H1 (cell line): ENCODE measurements at regions not wholly inside any gene's neighbourhood (a gene's known extent, or its start where the extent isn't known, plus 50 kb on each side); places are given as distances from the start of the nearest gene placed in this dataset.

Experiments used
- CTCF ChIA-PET: fragments of 300-600 bp; sonication (Branson Sonifier 250); formaldehyde crosslinking; loops from one replicate; lab custom pipeline; 2021; ENCODE audit not compliant: partially characterized antibody; lab: Charles Lee
- POLR2A ChIA-PET: fragments of 300-600 bp; sonication (Branson Sonifier 250); formaldehyde crosslinking; loops from one replicate; lab custom pipeline; 2021; ENCODE audit warnings: inconsistent platforms; ENCODE audit not compliant: partially characterized antibody; lab: Charles Lee
- DNase-seq, 2 experiments: peaks; one replicate each; pipeline versions ENCODE4 v3.0.0 to v3.0.0-alpha.2; 2010 to 2022; ENCODE audit warnings: low spot score in 2 of 2, low read depth in 1 of 2, mixed read lengths in 1 of 2
- FAIRE-seq: peaks from 2 replicates; lab custom pipeline; 2011; peaks lifted over from hg19 to GRCh38; lab: Jason Lieb, UNC
- H2AFZ ChIP-seq: 2 replicates; pipeline ENCODE4 v1.8.1; 2012; ENCODE audit warnings: low read length, inconsistent platforms
- H2AK5ac ChIP-seq: 2 replicates; pipeline ENCODE4 v1.6.1; 2013; ENCODE audit warnings: low read depth, low read length
- H2BK120ac ChIP-seq: replicated peaks from 2 replicates; pipeline ENCODE3; 2013; ENCODE audit warnings: low read depth, low read length, inconsistent platforms
- H2BK12ac ChIP-seq: 2 replicates; pipeline ENCODE4 v1.6.1; 2013; ENCODE audit warnings: low read depth, low read length
- H2BK15ac ChIP-seq: 2 replicates; pipeline ENCODE4 v1.6.1; 2013; ENCODE audit warnings: low read length
- H2BK20ac ChIP-seq: 2 replicates; pipeline ENCODE4 v1.6.1; 2013; ENCODE audit warnings: low read length
- H2BK5ac ChIP-seq: 2 replicates; pipeline ENCODE4 v1.6.1; 2013; ENCODE audit warnings: low read depth, low read length
- H3K14ac ChIP-seq: 2 replicates; pipeline ENCODE4 v1.6.1; 2013; ENCODE audit warnings: inconsistent platforms; ENCODE audit not compliant: insufficient read length
- H3K18ac ChIP-seq: 2 replicates; pipeline ENCODE4 v1.6.1; 2013; ENCODE audit warnings: low read length; ENCODE audit errors: extremely low read depth
- H3K23ac ChIP-seq: 2 replicates; pipeline ENCODE4 v1.6.1; 2013; ENCODE audit warnings: inconsistent platforms; ENCODE audit not compliant: insufficient read length
- H3K23me2 ChIP-seq: 2 replicates; pipeline ENCODE4 v1.6.1; 2013; ENCODE audit warnings: low read depth, low read length
- H3K27ac ChIP-seq: 2 replicates; pipeline ENCODE4 v1.6.1; 2011; ENCODE audit warnings: low read depth, low read length, inconsistent platforms
- H3K27me3 ChIP-seq, 4 experiments: replicated peaks in 1 of 4; 1 replicate in 1 of 4; 2 replicates in 3 of 4; pipeline versions ENCODE4 v1.6.1 to v1.8.1; 2011 to 2013; ENCODE audit warnings: low read length in 3 of 4, mild to moderate bottlenecking in 3 of 4, inconsistent platforms in 2 of 4, mixed read lengths in 2 of 4, moderate library complexity in 1 of 4; ENCODE audit not compliant: control insufficient read depth in 3 of 4, insufficient read depth in 3 of 4; ENCODE audit errors: extremely low read depth in 1 of 4
- H3K36me3 ChIP-seq, 4 experiments: 2 replicates each; pipeline versions ENCODE4 v1.6.1 to v1.8.1; 2011 to 2013; ENCODE audit warnings: mild to moderate bottlenecking in 4 of 4, low read length in 3 of 4, moderate library complexity in 2 of 4, control low read depth in 1 of 4, inconsistent platforms in 1 of 4; ENCODE audit not compliant: insufficient read depth in 4 of 4, control insufficient read depth in 2 of 4
- H3K4ac ChIP-seq: replicated peaks from 2 replicates; pipeline ENCODE3; 2013; ENCODE audit warnings: low read length, low read depth, mixed read lengths, inconsistent platforms; ENCODE audit not compliant: insufficient read length
- H3K4me1 ChIP-seq, 4 experiments: replicated peaks in 1 of 4; 1 replicate in 1 of 4; 2 replicates in 3 of 4; pipeline versions ENCODE4 v1.6.1 to v1.8.1; 2011 to 2013; ENCODE audit warnings: low read length in 3 of 4, inconsistent platforms in 2 of 4, mixed read lengths in 1 of 4; ENCODE audit not compliant: insufficient read depth in 4 of 4, control insufficient read depth in 3 of 4
- H3K4me2 ChIP-seq, 2 experiments: 2 replicates each; pipeline versions ENCODE4 v1.6.1 to v1.8.1; 2011 to 2013; ENCODE audit warnings: low read depth in 2 of 2, low read length in 2 of 2, control low read depth in 1 of 2, inconsistent platforms in 1 of 2, mild to moderate bottlenecking in 1 of 2; ENCODE audit not compliant: insufficient read depth in 1 of 2
- H3K4me3 ChIP-seq, 4 experiments: fragments of 200-600, 300-600 bp in 1 of 4; sonication (generic), shearing (Covaris generic), sonication (Bioruptor Twin) in 1 of 4; 2 replicates each; pipeline versions ENCODE4 v1.5.1 to v1.8.1; 2011 to 2016; ENCODE audit warnings: low read length in 4 of 4, low read depth in 3 of 4, control low read depth in 2 of 4, inconsistent platforms in 2 of 4, mild to moderate bottlenecking in 2 of 4, mixed read lengths in 1 of 4, moderate library complexity in 1 of 4; ENCODE audit not compliant: insufficient read depth in 2 of 4; ENCODE audit errors: extremely low read depth in 1 of 4
- H3K56ac ChIP-seq: replicated peaks from 2 replicates; pipeline ENCODE3; 2013; ENCODE audit warnings: low read depth, mild to moderate bottlenecking, mixed read lengths, low read length, inconsistent platforms; ENCODE audit not compliant: insufficient read length
- H3K79me1 ChIP-seq: 2 replicates; pipeline ENCODE4 v1.6.1; 2013; ENCODE audit warnings: low read depth, low read length, control low read depth
- H3K79me2 ChIP-seq, 2 experiments: 2 replicates each; pipeline versions ENCODE4 v1.6.1 to v1.8.1; 2012 to 2013; ENCODE audit warnings: low read length in 2 of 2, mild to moderate bottlenecking in 2 of 2, inconsistent platforms in 1 of 2; ENCODE audit not compliant: insufficient read depth in 2 of 2, control insufficient read depth in 1 of 2
- H3K9ac ChIP-seq, 4 experiments: replicated peaks in 1 of 4; 1 replicate in 1 of 4; 2 replicates in 3 of 4; pipeline versions ENCODE4 v1.6.1 to v1.8.1; 2011 to 2013; ENCODE audit warnings: low read depth in 3 of 4, low read length in 3 of 4, control low read depth in 2 of 4, mild to moderate bottlenecking in 2 of 4, moderate library complexity in 2 of 4, inconsistent platforms in 1 of 4; ENCODE audit errors: extremely low read depth in 1 of 4
- H3K9me3 ChIP-seq, 2 experiments: 2 replicates each; pipeline versions ENCODE4 v1.6.1 to v1.8.1; 2012 to 2013; ENCODE audit warnings: mild to moderate bottlenecking in 2 of 2, moderate library complexity in 2 of 2, control low read depth in 1 of 2, inconsistent platforms in 1 of 2, low read depth in 1 of 2, low read length in 1 of 2, mixed read lengths in 1 of 2; ENCODE audit not compliant: insufficient read depth in 2 of 2
- H4K20me1 ChIP-seq, 2 experiments: replicated peaks in 1 of 2; 2 replicates each; pipeline versions ENCODE3 to v1.8.1; 2011 to 2013; ENCODE audit warnings: inconsistent platforms in 2 of 2, low read length in 2 of 2, mild to moderate bottlenecking in 1 of 2; ENCODE audit not compliant: insufficient read depth in 2 of 2, control insufficient read depth in 1 of 2
- H4K5ac ChIP-seq: 2 replicates; pipeline ENCODE4 v1.6.1; 2013; ENCODE audit warnings: low read length, low read depth, mixed read lengths, inconsistent platforms; ENCODE audit not compliant: insufficient read length
- H4K8ac ChIP-seq: 2 replicates; pipeline ENCODE4 v1.8.0; 2013; ENCODE audit warnings: mild to moderate bottlenecking, moderate library complexity, low read length, inconsistent platforms; ENCODE audit not compliant: insufficient read depth; ENCODE audit errors: extremely low read depth
- H4K91ac ChIP-seq: replicated peaks from 2 replicates; pipeline ENCODE3; 2013; ENCODE audit warnings: low read length, mixed read lengths, inconsistent platforms; ENCODE audit not compliant: insufficient read length
- EP300 ChIP-seq, 2 experiments: IDR thresholded peaks; 1 replicate in 1 of 2; 2 replicates in 1 of 2; pipeline ENCODE4 v1.6.1; 2011 to 2012; ENCODE audit warnings: low read depth in 2 of 2, low read length in 2 of 2, mild to moderate bottlenecking in 2 of 2, borderline replicate concordance in 1 of 2, inconsistent platforms in 1 of 2, moderate library complexity in 1 of 2
- FOSL1 ChIP-seq: IDR thresholded peaks from 2 replicates; pipeline ENCODE4 v1.6.1; 2011; ENCODE audit warnings: mild to moderate bottlenecking, low read depth, low read length, moderate library complexity; ENCODE audit not compliant: insufficient read depth
- KDM1A ChIP-seq: fragments of 200-600, 300-600 bp; sonication (generic); IDR thresholded peaks from 2 replicates; pipeline ENCODE4 v1.7.1; 2016; ENCODE audit warnings: mild to moderate bottlenecking, low read length, borderline replicate concordance
- NRF1 ChIP-seq: IDR thresholded peaks from 2 replicates; pipeline ENCODE4 v1.6.1; 2011; ENCODE audit warnings: mild to moderate bottlenecking, low read depth, low read length, improper control_type of control experiment
- RFX5 ChIP-seq: IDR thresholded peaks from 2 replicates; pipeline ENCODE4 v1.6.1; 2011; ENCODE audit warnings: low read depth, low read length, improper control_type of control experiment, borderline replicate concordance
- WGBS, 2 experiments: shearing (Covaris generic) in 1 of 2; methylation state at CpG; one replicate each; pipeline versions ENCODE4 v1.1.6 to v1.1.7; 2013 to 2015; ENCODE audit warnings: low lambda C conversion rate in 2 of 2, mixed read lengths in 2 of 2, inconsistent platforms in 1 of 2, low coverage in 1 of 2, missing lambda C conversion rate in 1 of 2; ENCODE audit not compliant: insufficient replicate concordance in 2 of 2, insufficient coverage in 1 of 2, insufficient read length in 1 of 2; ENCODE audit errors: extremely low coverage in 1 of 2, missing lambda C conversion rate in 1 of 2; 5-methylcytosine and 5-hydroxymethylcytosine counted together

DNA sequence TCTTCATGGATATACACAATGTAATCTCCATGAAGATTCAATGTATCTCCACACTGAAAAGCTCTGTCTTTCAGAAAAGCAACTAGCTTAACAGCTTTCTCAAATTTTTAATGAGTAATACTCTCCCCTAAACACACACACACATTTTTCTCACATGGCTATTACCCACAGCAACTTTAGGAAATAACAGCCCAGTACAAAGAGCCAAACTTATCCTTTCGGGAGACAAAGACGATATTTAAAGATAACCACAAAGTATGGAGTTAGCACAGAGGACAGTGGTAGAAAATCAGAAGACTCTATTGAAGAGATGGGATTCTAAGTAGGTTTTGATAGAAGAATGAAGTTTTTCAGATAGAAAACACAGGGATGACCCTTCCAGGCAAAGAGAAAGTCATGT is 394.9 kb upstream of the TRIB2 start:
- Histone ChIP-seq H3K27ac (no peak overlapping the region), H2BK120ac (no peak overlapping the region), H3K4ac (no peak overlapping the region), H4K91ac (no peak overlapping the region), H2BK20ac (no peak overlapping the region), H3K18ac (no peak overlapping the region), H2AK5ac (no peak overlapping the region), H3K4me1 (no peaks in the 10 kb centered on the region), H3K79me1 (no peaks in the 10 kb centered on the region), H3K79me2 (no peaks in the 10 kb centered on the region), H2BK12ac (no peak overlapping the region), H3K23me2 (no peaks in the 10 kb centered on the region; the same call in 1 of the 2 replicates), H3K23ac (no peak overlapping the region), H3K36me3 (no peaks in the 10 kb centered on the region), H3K27me3 (no peaks in the 10 kb centered on the region), H2BK5ac (no peak overlapping the region), H3K4me2 (no peak overlapping the region), H2AFZ (no peak overlapping the region), H3K9me3 (no peaks in the 10 kb centered on the region), H4K5ac (no peak overlapping the region), H3K4me3 (no peak overlapping the region), H3K9ac (no peak overlapping the region), H3K14ac (no peak overlapping the region), H4K8ac (no peak overlapping the region), H4K20me1 (no peaks in the 10 kb centered on the region), H2BK15ac (no peak overlapping the region), H3K56ac (no peak overlapping the region)
- ChIA-PET CTCF (no interaction called here), POLR2A (no interaction called here)
- DNase-seq (no peak), FAIRE-seq (no peak)
- WGBS, 2 experiments, result 97% methylated on average over 2 of the region's 2 CpGs; no CpG with 5 or more reads in 1 of the 2 experiments
- TF ChIP-seq KDM1A (no peak), NRF1 (no peak), RFX5 (no peak), FOSL1 (no peak), EP300 (IDR thresholded peaks at IDR 0.05; ENCODE audit: borderline replicate concordance in 1 of 2, low read depth in 2 of 2, low read length in 2 of 2) (no peak)
